Activated naive CD4-positive, alpha-beta T cell treated with anti-CD3 and anti-CD28 coated beads for 36 hours (primary cell): ENCODE measurements at regions not wholly inside any gene's neighbourhood (a gene's known extent, or its start where the extent isn't known, plus 50 kb on each side); places are given as distances from the start of the nearest gene placed in this dataset.

Experiments used
- CTCF ChIA-PET: fragments of 350-600 bp; sonication (Branson Sonifier 250); formaldehyde crosslinking; loops from one replicate; lab custom pipeline; 2021; ENCODE audit warnings: antibody characterized with exemption; lab: Charles Lee
- DNase-seq: peaks from one replicate; pipeline ENCODE4 v3.0.0-alpha.2; 2020
- H3K27ac Mint-ChIP-seq: one replicate; pipeline ENCODE4 v1.8.0; 2021; ENCODE audit warnings: mild to moderate bottlenecking, mixed read lengths
- H3K27me3 Mint-ChIP-seq: one replicate; pipeline ENCODE4 v1.8.0; 2021; ENCODE audit warnings: low read depth, mixed read lengths
- H3K36me3 Mint-ChIP-seq: one replicate; pipeline ENCODE4 v1.8.0; 2021; ENCODE audit warnings: low read depth, mixed read lengths
- H3K4me1 Mint-ChIP-seq: one replicate; pipeline ENCODE4 v1.8.0; 2021; ENCODE audit warnings: low read depth, mixed read lengths
- H3K4me3 Mint-ChIP-seq: one replicate; pipeline ENCODE4 v1.8.0; 2021; ENCODE audit warnings: mild to moderate bottlenecking, moderate library complexity, mixed read lengths
- H3K9me3 Mint-ChIP-seq: one replicate; pipeline ENCODE4 v1.8.0; 2021; ENCODE audit warnings: mixed read lengths
- intact Hi-C: fragments of 100-400 bp; cut with micrococcal nuclease; formaldehyde crosslinking; loops from one replicate; pipeline ENCODE4 v1.15.1; 2023

DNA sequence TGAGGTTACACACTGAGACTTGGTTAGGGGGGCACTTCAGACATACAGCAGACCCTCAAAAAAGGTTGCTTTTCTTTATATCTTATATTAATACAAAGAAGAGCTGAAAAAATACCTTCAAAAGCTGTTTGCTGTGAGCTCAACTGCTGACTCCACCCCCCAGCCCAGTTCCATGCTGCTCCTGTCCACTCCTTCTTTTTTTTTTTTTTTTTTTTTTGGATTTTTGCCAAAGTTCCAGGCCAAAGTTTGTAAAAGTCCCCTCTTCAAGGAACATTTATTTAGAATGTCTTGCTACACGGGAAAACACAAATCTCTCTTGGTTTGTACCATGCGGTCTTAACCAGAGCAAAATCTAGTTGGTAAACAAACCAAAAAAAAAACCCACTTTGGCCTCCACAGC lies 85.3 kb upstream of the AKAP12 start:
- Mint-ChIP-seq H3K9me3 (no peaks in the 10 kb centered on the region), H3K27me3 (peaks cover 20% of the 10 kb centered on the region), H3K4me3 (no peak overlapping the region), H3K27ac (no peak overlapping the region), H3K4me1 (no peaks in the 10 kb centered on the region), H3K36me3 (no peaks in the 10 kb centered on the region)
- intact Hi-C loops = no loop called here
- CTCF ChIA-PET = no interaction called here
- no peak for DNase-seq

DNA sequence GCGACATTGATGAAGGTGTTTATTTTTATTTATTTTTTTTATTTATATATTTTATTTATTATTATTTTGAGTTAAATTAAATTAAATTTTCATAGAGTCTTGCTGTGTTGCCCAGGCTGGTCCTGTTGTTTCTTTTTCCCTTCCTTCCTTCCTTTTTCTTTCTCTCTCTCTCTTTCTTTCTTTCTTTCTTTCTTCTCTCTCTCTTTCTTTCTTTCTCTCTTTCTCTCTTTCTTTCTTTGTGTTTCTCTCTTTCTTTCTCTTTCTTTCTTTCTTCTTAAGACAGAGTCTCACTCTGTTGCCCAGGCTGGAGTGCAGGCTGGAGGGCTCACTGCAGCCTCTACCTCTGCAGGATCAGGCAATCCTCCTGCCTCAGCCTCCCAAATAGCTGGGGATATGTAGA lies 84.7 kb upstream of the AKAP12 start:
- intact Hi-C loops = no loop called here

DNA sequence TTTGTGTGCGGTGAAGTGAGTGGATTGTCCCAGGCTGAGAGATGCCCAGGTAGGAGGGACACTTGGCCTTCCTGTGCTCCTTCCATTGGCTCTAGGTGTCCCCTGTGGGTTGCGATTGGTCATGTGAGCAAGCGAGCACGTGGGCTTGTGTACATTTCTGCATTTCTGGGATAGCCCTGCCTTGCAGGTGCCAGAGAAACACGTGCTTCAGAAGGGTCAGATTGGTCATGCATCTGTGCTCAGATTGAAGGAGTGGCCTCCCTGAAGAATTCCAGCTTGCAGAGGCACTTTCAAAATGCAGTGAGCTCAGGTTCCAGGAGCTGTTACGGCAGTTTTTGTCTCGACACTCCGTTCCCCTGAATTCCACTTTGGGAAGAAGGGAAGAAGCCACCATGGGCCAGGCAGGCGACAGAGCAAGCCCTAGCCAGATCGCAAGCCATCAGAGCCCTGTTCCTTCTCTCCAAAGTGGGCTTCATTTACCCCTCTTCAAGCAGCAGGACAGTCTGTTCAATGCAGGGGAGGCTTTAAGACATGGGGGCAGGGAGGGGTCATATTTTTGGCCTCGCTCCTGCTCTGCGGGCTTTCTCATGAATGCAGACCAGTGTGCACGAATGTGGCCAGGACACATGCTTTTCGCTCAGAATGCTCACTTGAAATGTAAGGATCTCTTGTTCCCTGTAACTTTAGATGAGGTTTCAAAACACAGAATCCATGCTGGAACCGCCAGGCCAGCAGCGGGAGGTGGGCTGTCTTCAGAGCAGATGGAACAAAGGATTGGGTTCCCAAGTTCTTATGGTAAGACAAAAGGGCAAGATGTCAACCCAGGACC lies 78.6 kb upstream of the AKAP12 start:
- intact Hi-C loops = no loop called here
- Mint-ChIP-seq H3K36me3 (no peaks in the 10 kb centered on the region), H3K27me3 (no peaks in the 10 kb centered on the region)

More for the DNA sequence above, 84.7 kb upstream of the AKAP12 start:
- CTCF ChIA-PET = no interaction called here
- Mint-ChIP-seq H3K9me3 (no peaks in the 10 kb centered on the region), H3K36me3 (no peaks in the 10 kb centered on the region), H3K4me3 (no peak overlapping the region), H3K27ac (no peak overlapping the region), H3K4me1 (no peaks in the 10 kb centered on the region), H3K27me3 (peaks cover 20% of the 10 kb centered on the region)
- DNase-seq = no peak

DNA sequence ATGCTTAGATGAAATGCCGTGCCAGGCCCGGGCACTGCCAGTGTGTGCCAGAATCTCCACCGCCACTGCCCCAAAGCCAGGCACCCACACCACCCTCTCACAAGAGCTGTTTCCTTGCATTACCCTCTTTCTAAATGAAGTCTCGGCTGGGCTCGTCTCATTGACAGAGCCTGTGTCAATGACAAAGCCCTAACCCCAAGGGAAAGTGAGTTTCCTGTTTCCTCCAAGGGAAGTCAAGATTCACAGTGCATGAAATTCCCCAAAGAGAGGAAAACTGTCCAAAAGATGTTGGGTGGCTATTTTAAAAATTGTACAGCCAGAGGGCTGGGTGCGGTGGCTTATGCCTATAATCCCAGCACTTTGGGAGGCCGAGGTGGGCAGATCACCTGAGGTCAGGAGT lies 75.4 kb upstream of the AKAP12 start:
- Mint-ChIP-seq H3K9me3 (no peaks in the 10 kb centered on the region), H3K4me3 (no peak overlapping the region), H3K4me1 (no peaks in the 10 kb centered on the region), H3K27me3 (no peaks in the 10 kb centered on the region), H3K27ac (no peak overlapping the region), H3K36me3 (no peaks in the 10 kb centered on the region)
- no peak for DNase-seq
- intact Hi-C loops = no loop called here
- CTCF ChIA-PET = no interaction called here

More for the DNA sequence above, 78.6 kb upstream of the AKAP12 start:
- DNase-seq = no peak
- Mint-ChIP-seq H3K27ac (no peak overlapping the region), H3K4me3 (no peak overlapping the region), H3K9me3 (no peaks in the 10 kb centered on the region), H3K4me1 (no peaks in the 10 kb centered on the region)
- CTCF ChIA-PET = no interaction called here

DNA sequence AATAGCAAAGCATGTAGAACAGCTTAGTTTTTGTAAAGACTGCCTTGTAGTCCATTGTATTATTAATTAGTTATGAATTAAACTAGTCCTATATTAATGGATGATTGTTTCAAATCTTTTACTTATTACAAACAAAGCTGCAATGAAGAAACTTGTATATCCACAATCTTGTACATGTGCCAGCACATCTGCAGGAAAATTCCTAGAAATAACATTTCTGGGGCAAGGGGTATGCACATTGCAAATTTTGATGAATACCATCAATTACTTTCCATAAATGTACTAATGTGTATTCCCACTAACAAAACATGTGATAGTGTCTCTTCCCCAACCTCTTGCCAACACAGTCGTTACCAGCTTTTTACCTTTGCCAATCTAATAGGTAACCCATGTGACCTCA lies 73.6 kb upstream of the AKAP12 start:
- H3K27ac Mint-ChIP-seq = no peak overlapping the region
- H3K27me3 Mint-ChIP-seq = no peaks in the 10 kb centered on the region
- no peaks in the 10 kb centered on the region for H3K36me3 Mint-ChIP-seq
- no peak for DNase-seq
- intact Hi-C loops = no loop called here
- H3K9me3 Mint-ChIP-seq = no peaks in the 10 kb centered on the region
- H3K4me3 Mint-ChIP-seq = no peak overlapping the region
- H3K4me1 Mint-ChIP-seq = no peaks in the 10 kb centered on the region
- CTCF ChIA-PET = no interaction called here

DNA sequence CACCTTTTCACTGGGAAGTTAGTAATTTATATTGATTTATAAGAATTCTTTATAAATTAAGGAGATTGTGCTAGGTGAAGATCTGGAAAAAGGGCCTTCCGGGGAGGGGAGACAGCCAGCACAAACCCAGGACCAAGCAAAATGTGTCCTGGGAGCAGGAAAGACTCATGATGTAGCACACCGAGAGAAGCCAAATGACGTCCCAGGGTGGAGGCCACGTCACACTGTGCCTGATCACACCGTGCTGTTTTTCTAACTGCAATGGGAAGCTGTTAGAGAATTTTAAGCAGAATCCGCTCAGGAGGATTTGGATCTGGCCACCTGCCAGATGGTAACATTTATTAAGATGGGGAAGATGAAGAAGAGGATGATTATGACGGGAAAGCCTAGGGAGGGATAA lies 72.7 kb upstream of the AKAP12 start:
- DNase-seq = no peak
- no peaks in the 10 kb centered on the region for H3K9me3 Mint-ChIP-seq
- intact Hi-C loops = no loop called here
- H3K27me3 Mint-ChIP-seq = no peaks in the 10 kb centered on the region
- no peaks in the 10 kb centered on the region for H3K36me3 Mint-ChIP-seq
- no peaks in the 10 kb centered on the region for H3K4me1 Mint-ChIP-seq
- no peak overlapping the region for H3K27ac Mint-ChIP-seq
- H3K4me3 Mint-ChIP-seq = no peak overlapping the region
- CTCF ChIA-PET = no interaction called here

DNA sequence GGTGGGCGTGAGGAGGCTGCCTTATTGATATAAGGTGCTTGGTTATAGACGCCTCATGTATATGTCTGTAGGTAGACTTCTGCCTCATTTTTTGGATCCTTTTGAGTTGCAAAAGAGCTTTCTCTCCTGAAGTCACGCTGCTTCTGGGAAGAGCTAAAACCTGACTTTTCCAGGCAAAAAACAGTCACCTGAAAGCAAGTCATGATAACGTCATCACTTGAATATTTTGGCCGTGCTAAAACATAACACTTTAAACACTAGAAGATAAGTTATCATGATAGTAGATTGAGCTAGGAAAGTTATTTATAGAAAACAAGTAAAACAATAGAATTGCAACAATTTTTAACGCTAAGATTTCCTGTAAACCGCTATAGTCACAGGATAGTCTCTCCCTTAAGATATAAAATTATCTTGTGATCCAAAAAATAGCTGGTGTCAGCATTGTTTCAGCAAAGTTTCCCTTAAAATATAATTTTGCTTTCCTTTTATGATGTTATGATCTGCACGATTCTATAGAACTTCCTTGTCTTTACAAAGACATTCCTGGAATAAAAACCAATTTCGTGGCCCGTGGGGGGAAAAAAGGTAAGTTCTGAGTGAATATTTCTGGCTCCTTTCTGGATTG lies 69.0 kb upstream of the AKAP12 start:
- CTCF ChIA-PET = interaction anchor here (1.4 kb wide), 1 partner anchor 153 kb away, joined by 3 read pairs; no protein-coding TSS in a partner anchor
- no peak overlapping the region for H3K27ac Mint-ChIP-seq
- intact Hi-C loops = no loop called here

DNA sequence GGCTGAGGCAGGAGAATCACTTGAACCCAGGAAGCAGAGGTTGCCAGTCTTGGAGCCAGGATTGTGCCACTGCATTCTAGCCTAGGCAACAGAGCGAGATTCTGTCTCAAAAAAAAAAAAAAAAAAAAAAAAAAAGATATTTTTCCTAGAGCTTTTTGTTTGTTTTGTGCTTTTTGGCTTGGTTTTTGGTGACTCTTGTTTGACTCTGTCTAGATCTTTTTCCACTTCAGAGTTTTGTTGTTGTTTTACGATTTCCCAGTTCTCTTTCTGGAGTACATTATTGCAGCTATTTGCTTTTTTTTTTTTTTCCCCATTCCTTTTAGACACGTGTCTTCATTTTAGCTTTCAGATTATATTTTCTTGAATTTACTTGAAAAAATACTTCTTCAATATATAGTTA lies 67.0 kb upstream of the AKAP12 start:
- Mint-ChIP-seq H3K9me3 (no peaks in the 10 kb centered on the region), H3K27ac (no peak overlapping the region), H3K4me3 (no peak overlapping the region), H3K27me3 (peaks cover 12% of the 10 kb centered on the region), H3K4me1 (no peaks in the 10 kb centered on the region), H3K36me3 (no peaks in the 10 kb centered on the region)
- CTCF ChIA-PET = interaction anchor here (0.6 kb wide), 1 partner anchor 269 kb away, joined by 4 read pairs; no protein-coding TSS in a partner anchor
- intact Hi-C loops = no loop called here
- no peak for DNase-seq

More for the DNA sequence above, 69.0 kb upstream of the AKAP12 start:
- Mint-ChIP-seq H3K9me3 (no peaks in the 10 kb centered on the region), H3K4me1 (no peaks in the 10 kb centered on the region), H3K27me3 (peaks cover 6% of the 10 kb centered on the region), H3K36me3 (no peaks in the 10 kb centered on the region), H3K4me3 (no peak overlapping the region)
- no peak for DNase-seq

DNA sequence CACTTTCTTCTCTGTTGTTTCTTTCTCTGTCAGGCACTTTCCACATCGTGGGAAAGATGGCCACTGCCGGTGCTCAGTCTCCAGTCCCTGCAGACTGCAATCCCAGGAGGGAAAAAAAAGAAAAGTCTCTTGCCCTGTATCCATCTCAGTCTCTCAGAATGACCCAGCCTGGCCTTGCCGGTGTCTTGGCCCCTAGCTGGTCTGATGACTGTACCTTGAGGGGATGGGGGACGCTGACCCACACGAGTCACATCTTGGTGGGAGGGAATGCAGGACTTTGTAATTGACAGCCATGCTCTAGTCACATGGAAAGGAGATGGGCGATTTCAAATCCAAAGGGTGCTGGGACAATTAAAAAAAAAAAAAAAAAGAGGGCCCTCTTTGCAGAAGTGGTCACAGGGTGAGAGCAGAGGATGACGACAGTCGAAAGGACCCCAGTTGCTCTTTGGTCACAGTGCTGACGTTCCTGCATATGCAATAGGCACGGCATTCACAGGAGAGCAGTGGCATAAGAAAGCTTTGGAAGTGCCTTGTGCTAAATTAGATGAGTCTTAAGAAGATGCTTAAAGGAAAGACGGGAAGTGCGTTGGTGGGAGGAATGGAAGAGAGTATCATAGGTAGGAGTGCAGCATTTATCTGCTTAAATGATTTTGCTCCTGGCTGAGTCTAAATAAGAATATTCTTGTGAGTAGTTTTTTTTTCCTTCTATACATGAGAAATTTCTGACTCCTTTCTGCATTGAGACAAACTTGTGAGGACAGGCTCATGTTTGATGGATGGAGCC lies 63.9 kb upstream of the AKAP12 start:
- DNase-seq = no peak
- H3K36me3 Mint-ChIP-seq = no peaks in the 10 kb centered on the region
- peaks cover 25% of the 10 kb centered on the region for H3K27me3 Mint-ChIP-seq
- no peak overlapping the region for H3K27ac Mint-ChIP-seq
- H3K9me3 Mint-ChIP-seq = no peaks in the 10 kb centered on the region
- no peaks in the 10 kb centered on the region for H3K4me1 Mint-ChIP-seq
- no peak overlapping the region for H3K4me3 Mint-ChIP-seq
- intact Hi-C loops = no loop called here
- CTCF ChIA-PET = no interaction called here

DNA sequence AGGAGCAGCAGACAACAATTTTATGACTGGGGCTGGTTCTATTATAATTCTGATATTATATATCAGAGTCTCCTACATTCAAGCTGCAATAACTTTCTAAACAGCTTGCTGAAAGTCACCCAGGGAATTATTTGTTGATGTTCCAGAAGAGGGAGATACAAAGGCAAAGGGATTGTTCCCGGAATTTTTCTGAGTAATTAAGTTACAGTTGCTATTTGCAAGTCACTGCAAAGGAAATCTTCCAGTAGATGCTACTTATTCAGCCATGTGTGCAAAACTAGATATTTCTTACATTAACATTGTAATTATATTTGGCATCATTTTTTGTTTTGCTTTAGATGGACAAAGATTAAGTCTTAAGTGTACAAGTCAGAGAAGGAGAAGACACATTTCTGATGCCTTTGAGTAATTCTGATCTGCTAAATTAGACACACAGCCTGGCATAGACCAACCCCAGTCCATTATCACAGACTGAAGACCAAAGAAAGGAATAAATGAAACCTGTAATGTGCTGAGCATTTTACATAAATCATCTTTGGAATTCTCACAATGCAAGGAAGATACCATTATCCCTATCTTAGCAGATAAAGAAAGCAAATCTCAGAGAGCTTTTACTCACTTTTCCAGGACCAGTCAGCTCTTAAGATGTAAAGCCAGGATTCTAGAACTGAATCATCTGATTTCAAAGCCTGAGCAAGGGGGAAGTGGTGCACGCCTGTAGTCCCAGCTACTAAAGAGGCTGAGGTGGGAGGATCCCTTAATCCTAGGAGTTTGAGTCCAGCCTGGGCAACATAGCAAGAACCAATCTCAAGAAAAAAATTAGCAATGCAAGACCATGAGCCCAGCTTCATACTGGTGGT lies 62.6 kb upstream of the AKAP12 start:
- intact Hi-C loops = no loop called here
- DNase-seq = no peak
- Mint-ChIP-seq H3K27me3 (peaks cover 25% of the 10 kb centered on the region), H3K9me3 (no peaks in the 10 kb centered on the region), H3K4me3 (no peak overlapping the region), H3K4me1 (no peaks in the 10 kb centered on the region), H3K36me3 (no peaks in the 10 kb centered on the region), H3K27ac (no peak overlapping the region)
- CTCF ChIA-PET = interaction anchor here (1.0 kb wide), 1 partner anchor 147 kb away, joined by 3 read pairs; no protein-coding TSS in a partner anchor

DNA sequence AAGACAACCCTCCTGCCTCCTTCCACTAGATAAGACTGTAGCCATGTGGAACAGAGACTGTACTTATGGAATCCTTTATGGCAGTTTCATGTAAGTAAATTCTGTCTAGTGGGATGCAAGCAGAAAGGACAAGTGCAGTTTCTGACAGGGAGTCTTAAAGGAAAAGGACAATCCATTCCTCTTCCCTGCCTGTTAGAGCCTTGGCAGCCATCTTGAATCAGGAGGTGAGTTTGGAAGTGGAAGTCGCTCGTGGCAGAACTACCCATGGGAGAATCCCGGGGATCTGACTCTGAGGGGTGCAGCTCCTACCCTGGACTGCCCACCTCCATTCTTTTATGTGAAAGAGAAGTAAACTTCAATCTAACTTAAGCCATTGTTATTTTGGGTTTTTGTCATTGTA lies 61.4 kb upstream of the AKAP12 start:
- Mint-ChIP-seq H3K4me1 (no peaks in the 10 kb centered on the region), H3K27ac (no peak overlapping the region), H3K9me3 (no peaks in the 10 kb centered on the region), H3K36me3 (no peaks in the 10 kb centered on the region), H3K27me3 (peaks cover 25% of the 10 kb centered on the region), H3K4me3 (no peak overlapping the region)
- CTCF ChIA-PET = no interaction called here
- intact Hi-C loops = no loop called here
- no peak for DNase-seq

DNA sequence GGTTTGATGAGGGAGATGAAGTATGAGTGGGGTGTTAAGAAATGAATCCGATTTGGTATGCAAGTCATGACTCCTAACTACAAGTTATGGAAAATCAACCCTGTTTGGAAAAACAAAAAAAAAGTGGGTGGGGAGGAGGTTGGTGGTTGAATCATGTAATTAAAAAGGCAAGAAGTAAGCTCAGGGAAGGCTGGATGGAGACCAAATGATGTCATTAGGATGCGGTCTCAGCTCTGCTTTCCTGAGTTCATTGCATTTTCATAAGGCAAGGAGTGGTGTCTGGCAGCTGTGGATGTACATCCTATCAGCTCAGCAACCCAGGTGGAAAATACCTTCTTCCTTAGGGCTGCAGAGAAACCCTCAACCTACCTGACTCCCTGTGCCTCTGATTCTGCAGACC lies 60.4 kb upstream of the AKAP12 start:
- H3K36me3 Mint-ChIP-seq = no peaks in the 10 kb centered on the region
- peaks cover 4% of the 10 kb centered on the region for H3K9me3 Mint-ChIP-seq
- H3K27ac Mint-ChIP-seq = no peak overlapping the region
- H3K27me3 Mint-ChIP-seq = peaks cover 23% of the 10 kb centered on the region
- DNase-seq = no peak
- H3K4me1 Mint-ChIP-seq = no peaks in the 10 kb centered on the region
- H3K4me3 Mint-ChIP-seq = no peak overlapping the region
- CTCF ChIA-PET = interaction anchor here (1.4 kb wide), 1 partner anchor 145 kb away, joined by 3 read pairs; no protein-coding TSS in a partner anchor
- intact Hi-C loops = no loop called here
